K562 (cell line): ENCODE measurements at regions not wholly inside any gene's neighbourhood (a gene's known extent, or its start where the extent isn't known, plus 50 kb on each side); places are given as distances from the start of the nearest gene placed in this dataset.

Experiments used
- ATAC-seq: fragments of 200-7000 bp; cut with Tn5 transposase; 3 replicates; pipeline ENCODE4 v1.9.1; 2020; ENCODE audit warnings: moderate library complexity
- BruUV-seq: library from RNA; stranded (reverse); fragments of 400-500 nt; replicated peaks from 2 replicates; lab custom pipeline; 2021; lab: Mats Ljungman, UMichigan
- CTCF ChIA-PET: fragments of 300-600 bp; formaldehyde crosslinking; extraction: SDS; loops from one replicate; lab custom pipeline; 2021; ENCODE audit warnings: low intra/inter-chr PET ratio; lab: Yijun Ruan, JAX
- POLR2A ChIA-PET: fragments of 300-600, 350-650 bp; sonication (Branson Sonifier 250); formaldehyde crosslinking; extraction: SDS; loops from one replicate; lab custom pipeline; 2021; ENCODE audit warnings: antibody characterized with exemption, inconsistent platforms; lab: Yijun Ruan, JAX
- DNase-seq, 4 experiments: peaks; one replicate each; pipeline versions ENCODE4 v3.0.0 to v3.0.0-alpha.2; 2011 to 2018; ENCODE audit warnings: low spot score in 3 of 4, mixed read lengths in 3 of 4; ENCODE audit errors: extremely low read depth in 1 of 4
- FAIRE-seq: peaks from 2 replicates; lab custom pipeline; 2011; peaks lifted over from hg19 to GRCh38; lab: Jason Lieb, UNC
- H2AFZ ChIP-seq: 2 replicates; pipeline ENCODE4 v1.6.0; 2011; ENCODE audit warnings: low read depth, low read length, control low read depth, inconsistent platforms
- H3K27ac ChIP-seq: fragments of 200-600 bp; 3 replicates; pipeline ENCODE4 v1.8.0; 2011; ENCODE audit warnings: low read depth, mild to moderate bottlenecking, control low read depth, inconsistent platforms, low read length, moderate library complexity, mixed read lengths; ENCODE audit errors: extremely low read depth
- H3K27me3 ChIP-seq, 2 experiments: fragments of 300-600 bp in 1 of 2; 2 replicates in 1 of 2; 3 replicates in 1 of 2; pipeline versions ENCODE4 v1.6.0 to v1.8.0; 2011; ENCODE audit warnings: inconsistent platforms in 2 of 2, low read length in 2 of 2, mild to moderate bottlenecking in 1 of 2, mixed read lengths in 1 of 2, moderate library complexity in 1 of 2; ENCODE audit not compliant: control insufficient read depth in 2 of 2, insufficient read depth in 2 of 2
- H3K36me3 ChIP-seq: fragments of 300-600 bp; 3 replicates; pipeline ENCODE4 v1.8.0; 2011; ENCODE audit warnings: mild to moderate bottlenecking, low read length, inconsistent platforms; ENCODE audit not compliant: control insufficient read depth, insufficient read depth
- H3K4me1 ChIP-seq, 2 experiments: fragments of 200-600 bp in 1 of 2; replicated peaks in 1 of 2; 2 replicates in 1 of 2; 3 replicates in 1 of 2; pipeline versions ENCODE4 v1.5.1 to v1.8.0; 2011; ENCODE audit warnings: inconsistent platforms in 2 of 2, low read length in 2 of 2, mild to moderate bottlenecking in 1 of 2, mixed read lengths in 1 of 2, moderate library complexity in 1 of 2; ENCODE audit not compliant: control insufficient read depth in 2 of 2, insufficient read depth in 2 of 2
- H3K4me2 ChIP-seq: 2 replicates; pipeline ENCODE4 v1.6.1; 2011; ENCODE audit warnings: low read length, control low read depth, inconsistent platforms, mixed read lengths; ENCODE audit not compliant: insufficient read depth
- H3K4me3 ChIP-seq: fragments of 200-600 bp; sonication (generic), shearing (Covaris generic); 2 replicates; pipeline ENCODE4 v1.5.1; 2016; ENCODE audit warnings: control low read depth, inconsistent platforms
- H3K79me2 ChIP-seq: fragments of 200-600 bp; 3 replicates; pipeline ENCODE4 v1.8.0; 2011; ENCODE audit warnings: low read length, inconsistent platforms; ENCODE audit not compliant: control insufficient read depth, insufficient read depth
- H3K9ac ChIP-seq, 2 experiments: 2 replicates each; pipeline versions ENCODE4 v1.6.0 to v1.6.1; 2011; ENCODE audit warnings: low read depth in 2 of 2, low read length in 2 of 2, control low read depth in 1 of 2, inconsistent platforms in 1 of 2, mild to moderate bottlenecking in 1 of 2, mixed read lengths in 1 of 2; ENCODE audit not compliant: insufficient read depth in 1 of 2
- H3K9me1 ChIP-seq: one replicate; pipeline ENCODE4 v1.6.0; 2011; ENCODE audit warnings: inconsistent platforms, mild to moderate bottlenecking, low read length, moderate library complexity; ENCODE audit not compliant: control insufficient read depth, insufficient read depth
- H3K9me3 ChIP-seq: replicated peaks from 2 replicates; pipeline ENCODE4 v1.5.1; 2011; ENCODE audit warnings: low read depth, low read length, inconsistent platforms; ENCODE audit not compliant: control insufficient read depth, insufficient read depth
- H4K20me1 ChIP-seq: replicated peaks from 2 replicates; pipeline ENCODE4 v1.6.1; 2011; ENCODE audit warnings: low read length, inconsistent platforms, mixed read lengths; ENCODE audit not compliant: control insufficient read depth, insufficient read depth
- BCOR ChIP-seq: fragments of 450-650 bp; IDR thresholded peaks from 2 replicates; pipeline ENCODE4 v1.6.1; 2016
- RNF2 ChIP-seq: sonication (generic); IDR thresholded peaks from 2 replicates; pipeline ENCODE4 v1.6.1; 2016
- TEAD1 ChIP-seq, 2 experiments: fragments of 450-650 bp in 1 of 2; sonication (generic) in 1 of 2; formaldehyde crosslinking; IDR thresholded peaks; 2 replicates each; pipeline versions ENCODE4 v1.4.0 to v1.8.0; 2020 to 2022; ENCODE audit warnings: mild to moderate bottlenecking in 2 of 2, missing genetic modification reagents in 1 of 2
- WGBS: fragments of 100-300 bp; shearing (Covaris generic); methylation state at CpG from one replicate; pipeline ENCODE4 v1.1.6; 2016; ENCODE audit warnings: low coverage, mixed read lengths; ENCODE audit not compliant: insufficient coverage; ENCODE audit errors: missing lambda C conversion rate; 5-methylcytosine and 5-hydroxymethylcytosine counted together
- in situ Hi-C: fragments of 300-500 bp; cut with MboI; formaldehyde crosslinking; loops from 4 replicates; pipeline ENCODE4 v1.15.0; 2018; ENCODE audit warnings: inconsistent platforms, mixed read lengths
- intact Hi-C: fragments of 100-400 bp; cut with micrococcal nuclease; formaldehyde crosslinking; loops from 2 replicates; pipeline ENCODE4 v1.14.2; 2022
- TF ChIP-seq, protein P1 (sequence below), 2 experiments: IDR thresholded peaks in 1 of 2; conservative IDR thresholded peaks in 1 of 2; 2 replicates each; pipeline ENCODE4 v1.6.1; 2016; ENCODE audit warnings: low read depth in 2 of 2, mild to moderate bottlenecking in 1 of 2, missing compliant biosample characterization in 1 of 2, missing genetic modification characterization in 1 of 2, moderate library complexity in 1 of 2
- TF ChIP-seq, protein P2 (sequence below): fragments of 250-450 bp; sonication (Bioruptor Pico); IDR thresholded peaks from 2 replicates; pipeline ENCODE4 v1.8.0; 2022; ENCODE audit warnings: moderate library complexity, mild to moderate bottlenecking, inconsistent platforms
- TF ChIP-seq, protein P3 (sequence below): fragments of 450-650 bp; IDR thresholded peaks from 2 replicates; pipeline ENCODE4 v1.6.1; 2016; ENCODE audit warnings: low read depth

DNA sequence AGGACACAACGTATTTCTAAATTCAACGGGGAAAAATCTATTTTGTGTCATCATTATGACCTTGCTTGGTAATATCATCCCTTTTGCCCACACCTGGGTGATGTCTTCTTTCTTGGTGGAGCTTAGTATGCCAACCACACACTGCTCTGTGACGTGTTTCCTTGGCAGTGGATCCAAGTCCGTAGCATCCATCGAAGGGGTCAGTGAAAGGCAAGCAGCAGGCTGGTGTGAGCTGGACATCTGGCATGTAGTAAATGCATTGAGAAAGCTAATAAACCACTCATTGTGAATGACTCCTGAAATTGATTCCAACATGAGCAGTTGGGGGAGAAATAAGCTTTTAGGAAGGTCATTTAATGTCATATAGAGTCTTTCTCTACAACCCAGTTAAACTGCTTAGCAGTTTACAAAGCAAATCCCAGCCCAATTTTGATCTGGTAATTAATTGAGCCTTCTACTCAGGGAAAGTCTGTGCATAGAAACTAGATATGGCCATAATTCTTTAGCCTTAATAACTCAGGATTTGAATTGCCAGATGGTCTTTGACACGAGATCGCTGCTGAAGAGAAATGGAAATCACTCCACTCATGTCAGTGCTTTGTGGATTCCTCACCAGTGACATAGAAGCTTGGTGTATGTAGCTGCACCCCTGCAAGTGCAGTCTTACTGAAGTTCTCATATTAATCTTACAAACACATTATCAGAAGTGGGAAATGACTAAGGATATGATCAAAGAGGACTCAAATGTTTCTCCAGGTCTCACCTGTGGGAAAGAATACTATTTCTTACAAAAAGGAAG is 494.8 kb downstream of the CMPK2 start (continued):
- TF ChIP-seq, protein P1, sequence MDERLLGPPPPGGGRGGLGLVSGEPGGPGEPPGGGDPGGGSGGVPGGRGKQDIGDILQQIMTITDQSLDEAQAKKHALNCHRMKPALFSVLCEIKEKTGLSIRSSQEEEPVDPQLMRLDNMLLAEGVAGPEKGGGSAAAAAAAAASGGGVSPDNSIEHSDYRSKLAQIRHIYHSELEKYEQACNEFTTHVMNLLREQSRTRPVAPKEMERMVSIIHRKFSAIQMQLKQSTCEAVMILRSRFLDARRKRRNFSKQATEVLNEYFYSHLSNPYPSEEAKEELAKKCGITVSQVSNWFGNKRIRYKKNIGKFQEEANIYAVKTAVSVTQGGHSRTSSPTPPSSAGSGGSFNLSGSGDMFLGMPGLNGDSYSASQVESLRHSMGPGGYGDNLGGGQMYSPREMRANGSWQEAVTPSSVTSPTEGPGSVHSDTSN (CRISPR knock-in tag; IDR thresholded peaks at IDR 0.05; ENCODE audit: low read depth), result no peak
- TF ChIP-seq, protein P1 (tag; conservative IDR thresholded peaks at IDR 0.05; ENCODE audit: low read depth), result no peak
- TF ChIP-seq, protein P2, sequence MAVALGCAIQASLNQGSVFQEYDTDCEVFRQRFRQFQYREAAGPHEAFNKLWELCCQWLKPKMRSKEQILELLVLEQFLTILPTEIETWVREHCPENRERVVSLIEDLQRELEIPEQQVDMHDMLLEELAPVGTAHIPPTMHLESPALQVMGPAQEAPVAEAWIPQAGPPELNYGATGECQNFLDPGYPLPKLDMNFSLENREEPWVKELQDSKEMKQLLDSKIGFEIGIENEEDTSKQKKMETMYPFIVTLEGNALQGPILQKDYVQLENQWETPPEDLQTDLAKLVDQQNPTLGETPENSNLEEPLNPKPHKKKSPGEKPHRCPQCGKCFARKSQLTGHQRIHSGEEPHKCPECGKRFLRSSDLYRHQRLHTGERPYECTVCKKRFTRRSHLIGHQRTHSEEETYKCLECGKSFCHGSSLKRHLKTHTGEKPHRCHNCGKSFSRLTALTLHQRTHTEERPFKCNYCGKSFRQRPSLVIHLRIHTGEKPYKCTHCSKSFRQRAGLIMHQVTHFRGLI (CRISPR knock-in tag), result no peak

DNA sequence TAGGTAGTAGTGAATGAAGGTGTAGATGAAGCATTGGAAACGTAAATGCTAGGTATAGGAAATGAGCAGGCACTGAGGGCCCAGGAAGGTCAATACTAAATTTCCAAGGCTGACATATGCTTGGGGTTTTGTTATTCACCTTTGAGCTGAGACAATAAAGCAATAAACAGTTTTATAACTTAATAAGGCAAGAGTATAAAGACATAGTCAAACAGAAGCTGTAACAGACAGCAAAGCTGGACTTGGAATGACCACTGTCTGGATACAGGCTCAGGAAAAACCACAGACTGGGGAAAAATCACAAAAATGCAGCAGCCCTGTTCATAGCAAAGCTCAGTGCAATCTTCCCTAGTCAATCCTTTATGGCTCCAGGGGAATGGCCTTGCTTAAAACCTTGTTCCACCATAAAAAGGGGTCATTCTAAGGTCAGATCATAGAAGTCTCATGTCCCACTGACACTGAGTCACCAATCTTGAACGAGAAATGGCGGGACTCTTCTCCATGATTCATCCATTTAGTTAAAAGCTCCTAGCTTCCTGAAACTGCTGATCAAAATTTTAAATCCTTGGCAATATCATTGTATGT is 493.3 kb downstream of the CMPK2 start:
- no peak overlapping the region for H3K4me2 ChIP-seq
- WGBS, result 2% methylated on average over 3 of the region's 3 CpGs
- POLR2A ChIA-PET, result no interaction called here
- H3K36me3 ChIP-seq, result no peaks in the 10 kb centered on the region
- no TSS peak for BruUV-seq
- no peaks in the 10 kb centered on the region for H3K9me1 ChIP-seq
- no peak overlapping the region for H2AFZ ChIP-seq
- no peak for FAIRE-seq
- in situ Hi-C loops, result no loop called here
- H3K27ac ChIP-seq, result no peak overlapping the region
- no peak for ATAC-seq
- H3K27me3 ChIP-seq, result no peaks in the 10 kb centered on the region
- no peaks in the 10 kb centered on the region; the same call in 1 of the 2 replicates for H3K9me3 ChIP-seq
- no peaks in the 10 kb centered on the region for H4K20me1 ChIP-seq
- DNase-seq, result no peak
- H3K4me1 ChIP-seq, result no peaks in the 10 kb centered on the region
- intact Hi-C loops, result no loop called here
- H3K4me3 ChIP-seq, result no peak overlapping the region
- H3K9ac ChIP-seq, result no peak overlapping the region
- CTCF ChIA-PET, result no interaction called here
- no peaks in the 10 kb centered on the region for H3K79me2 ChIP-seq
- TF ChIP-seq TEAD1 (CRISPR knock-in tag; IDR thresholded peaks at IDR 0.05), result no peak
- no peak for TF ChIP-seq BCOR
- TF ChIP-seq, protein P3, sequence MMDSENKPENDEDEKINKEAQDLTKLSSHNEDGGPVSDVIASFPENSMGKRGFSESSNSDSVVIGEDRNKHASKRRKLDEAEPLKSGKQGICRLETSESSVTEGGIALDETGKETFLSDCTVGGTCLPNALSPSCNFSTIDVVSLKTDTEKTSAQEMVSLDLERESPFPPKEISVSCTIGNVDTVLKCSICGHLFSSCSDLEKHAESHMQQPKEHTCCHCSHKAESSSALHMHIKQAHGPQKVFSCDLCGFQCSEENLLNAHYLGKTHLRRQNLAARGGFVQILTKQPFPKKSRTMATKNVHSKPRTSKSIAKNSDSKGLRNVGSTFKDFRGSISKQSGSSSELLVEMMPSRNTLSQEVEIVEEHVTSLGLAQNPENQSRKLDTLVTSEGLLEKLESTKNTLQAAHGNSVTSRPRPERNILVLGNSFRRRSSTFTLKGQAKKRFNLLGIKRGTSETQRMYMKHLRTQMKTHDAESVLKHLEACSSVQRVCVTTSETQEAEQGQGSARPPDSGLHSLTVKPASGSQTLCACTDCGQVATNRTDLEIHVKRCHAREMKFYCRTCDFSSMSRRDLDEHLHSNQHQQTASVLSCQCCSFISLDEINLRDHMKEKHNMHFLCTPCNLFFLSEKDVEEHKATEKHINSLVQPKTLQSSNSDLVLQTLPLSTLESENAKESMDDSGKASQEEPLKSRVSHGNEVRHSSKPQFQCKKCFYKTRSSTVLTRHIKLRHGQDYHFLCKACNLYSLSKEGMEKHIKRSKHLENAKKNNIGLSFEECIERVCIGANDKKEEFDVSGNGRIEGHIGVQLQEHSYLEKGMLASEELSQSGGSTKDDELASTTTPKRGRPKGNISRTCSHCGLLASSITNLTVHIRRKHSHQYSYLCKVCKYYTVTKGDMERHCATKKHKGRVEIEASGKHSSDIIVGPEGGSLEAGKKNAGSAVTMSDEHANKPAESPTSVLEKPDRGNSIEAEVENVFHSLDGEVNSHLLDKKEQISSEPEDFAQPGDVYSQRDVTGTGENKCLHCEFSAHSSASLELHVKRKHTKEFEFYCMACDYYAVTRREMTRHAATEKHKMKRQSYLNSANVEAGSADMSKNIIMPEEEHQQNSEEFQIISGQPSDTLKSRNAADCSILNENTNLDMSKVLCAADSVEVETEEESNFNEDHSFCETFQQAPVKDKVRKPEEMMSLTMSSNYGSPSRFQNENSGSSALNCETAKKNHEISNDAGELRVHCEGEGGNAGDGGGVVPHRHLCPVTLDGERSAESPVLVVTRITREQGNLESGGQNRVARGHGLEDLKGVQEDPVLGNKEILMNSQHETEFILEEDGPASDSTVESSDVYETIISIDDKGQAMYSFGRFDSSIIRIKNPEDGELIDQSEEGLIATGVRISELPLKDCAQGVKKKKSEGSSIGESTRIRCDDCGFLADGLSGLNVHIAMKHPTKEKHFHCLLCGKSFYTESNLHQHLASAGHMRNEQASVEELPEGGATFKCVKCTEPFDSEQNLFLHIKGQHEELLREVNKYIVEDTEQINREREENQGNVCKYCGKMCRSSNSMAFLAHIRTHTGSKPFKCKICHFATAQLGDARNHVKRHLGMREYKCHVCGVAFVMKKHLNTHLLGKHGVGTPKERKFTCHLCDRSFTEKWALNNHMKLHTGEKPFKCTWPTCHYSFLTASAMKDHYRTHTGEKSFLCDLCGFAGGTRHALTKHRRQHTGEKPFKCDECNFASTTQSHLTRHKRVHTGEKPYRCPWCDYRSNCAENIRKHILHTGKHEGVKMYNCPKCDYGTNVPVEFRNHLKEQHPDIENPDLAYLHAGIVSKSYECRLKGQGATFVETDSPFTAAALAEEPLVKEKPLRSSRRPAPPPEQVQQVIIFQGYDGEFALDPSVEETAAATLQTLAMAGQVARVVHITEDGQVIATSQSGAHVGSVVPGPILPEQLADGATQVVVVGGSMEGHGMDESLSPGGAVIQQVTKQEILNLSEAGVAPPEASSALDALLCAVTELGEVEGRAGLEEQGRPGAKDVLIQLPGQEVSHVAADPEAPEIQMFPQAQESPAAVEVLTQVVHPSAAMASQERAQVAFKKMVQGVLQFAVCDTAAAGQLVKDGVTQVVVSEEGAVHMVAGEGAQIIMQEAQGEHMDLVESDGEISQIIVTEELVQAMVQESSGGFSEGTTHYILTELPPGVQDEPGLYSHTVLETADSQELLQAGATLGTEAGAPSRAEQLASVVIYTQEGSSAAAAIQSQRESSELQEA, result no peak
- TF ChIP-seq RNF2, result no peak
